DMS53 treated with DMSO at 0.1 percent for 48 hours (cell line): ENCODE measurements at regions not wholly inside any gene's neighbourhood (a gene's known extent, or its start where the extent isn't known, plus 50 kb on each side); places are given as distances from the start of the nearest gene placed in this dataset.

Experiments used
- DNase-seq: peaks from one replicate; lab custom pipeline; 2025; ENCODE audit not compliant: unreplicated experiment; lab: John Stamatoyannopoulos, UW

- no peak for DNase-seq
These were observed 59.4 kb upstream of the SVIL start for GRCh38 chr10:29694121-29694520.

DNA sequence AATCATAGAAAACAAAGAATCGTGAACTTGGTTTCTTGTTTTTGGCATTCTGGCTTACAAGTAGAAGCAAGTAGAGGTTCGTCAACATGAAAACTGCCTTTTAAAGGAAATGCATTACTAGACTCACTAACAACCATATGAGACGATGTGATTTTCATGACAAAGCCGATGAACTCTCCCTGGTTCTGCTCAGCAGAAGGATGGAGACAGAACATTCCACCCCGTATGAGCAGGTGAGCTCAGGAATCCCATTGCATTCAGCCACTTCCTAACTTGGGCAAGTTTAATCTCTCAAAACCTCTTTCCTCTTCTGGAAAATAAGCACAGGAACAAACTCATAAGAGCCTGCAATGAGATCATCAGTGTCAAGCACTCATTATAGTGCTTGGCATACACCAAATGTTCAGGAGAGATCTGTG lies 57.4 kb upstream of the SVIL start:
- DNase-seq: no peak

DNA sequence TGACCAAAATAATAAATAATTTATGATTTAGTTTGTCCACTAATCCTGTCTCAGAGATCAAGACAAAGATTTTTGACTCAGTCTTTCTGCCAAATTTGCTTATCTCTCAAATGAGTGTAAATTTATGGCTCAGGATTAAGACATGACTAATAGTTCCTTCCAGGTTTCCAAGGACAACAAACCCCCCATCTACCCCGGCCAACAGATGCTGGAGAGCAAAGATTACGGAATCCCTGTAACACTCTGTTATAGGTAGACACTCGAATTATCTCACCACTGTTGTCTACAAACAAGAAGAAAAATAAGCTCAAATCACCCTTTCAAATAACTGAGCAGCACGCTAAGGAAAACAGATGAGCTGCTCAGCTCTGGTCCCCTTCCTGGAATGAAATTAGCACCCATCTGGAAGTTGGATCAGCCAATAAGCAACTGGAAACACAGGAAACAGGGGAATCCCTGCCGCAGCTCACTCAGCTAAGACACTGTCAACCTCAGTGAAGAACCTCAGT lies 56.8 kb upstream of the SVIL start:
- DNase-seq: no peak

- DNase-seq: peak; percentile 34
These were observed 54.2 kb upstream of the SVIL start for GRCh38 chr10:29689001-29689400.

- DNase-seq: no peak
These were observed 53.5 kb upstream of the SVIL start for GRCh38 chr10:29688230-29688661.

GRCh38 chr10:29687421-29688164 lies 52.8 kb upstream of the SVIL start:
- DNase-seq: no peak

- DNase-seq: no peak
These were observed 50.7 kb upstream of the SVIL start for GRCh38 chr10:29685506-29685905.
